ENCODE measurements at regions not wholly inside any gene's neighbourhood (a gene's known extent, or its start where the extent isn't known, plus 50 kb on each side); places are given as distances from the start of the nearest gene placed in this dataset.

DNA sequence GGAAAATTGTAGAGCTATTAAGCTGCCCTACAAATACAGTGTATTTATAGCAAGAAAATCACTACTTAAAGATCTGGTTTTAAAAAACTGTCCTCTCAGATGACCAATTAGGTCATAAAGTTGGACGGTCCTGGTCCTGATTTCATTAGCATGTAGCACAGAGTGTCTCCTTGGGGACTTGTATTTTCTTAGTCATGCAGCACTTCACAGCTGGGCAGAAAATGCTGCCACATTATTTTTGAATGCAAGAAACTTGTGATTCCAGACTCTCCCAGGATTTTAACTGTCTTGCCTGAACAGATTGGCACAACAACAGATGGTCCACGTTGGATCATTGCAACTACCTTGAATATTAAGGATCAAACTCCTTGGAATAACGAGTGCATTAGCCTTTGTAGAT lies 348.1 kb upstream of the SGCD start:
- H3K27ac ChIP-seq (ENCODE audit: low read length) = no peak overlapping the region
- H3K27me3 ChIP-seq (ENCODE audit: control insufficient read depth, insufficient read depth, low read length) = no peaks in the 10 kb centered on the region
- no peak for DNase-seq (ENCODE audit: low read depth, low spot score)
- intact Hi-C loops (cut with micrococcal nuclease; ENCODE audit: unreplicated experiment) = no loop called here
- ChIA-PET POLR2A (no interaction called here), CTCF (no interaction called here)
- ATAC-seq = no peak
- in situ Hi-C loops (cut with HindIII; ENCODE audit: low pct_unique_long_range_greater_than_20kb, low sequenced_read_pairs) = no loop called here
- TF ChIP-seq SIN3A (IDR thresholded peaks at IDR 0.05; ENCODE audit: borderline replicate concordance, insufficient read depth, low read depth, low read length) (no peak), POLR2AphosphoS5 (IDR thresholded peaks at IDR 0.05; ENCODE audit: low read depth, low read length) (no peak), TCF7L2 (IDR thresholded peaks at IDR 0.05; ENCODE audit: low read depth, low read length) (no peak)
- TF ChIP-seq, protein P1, sequence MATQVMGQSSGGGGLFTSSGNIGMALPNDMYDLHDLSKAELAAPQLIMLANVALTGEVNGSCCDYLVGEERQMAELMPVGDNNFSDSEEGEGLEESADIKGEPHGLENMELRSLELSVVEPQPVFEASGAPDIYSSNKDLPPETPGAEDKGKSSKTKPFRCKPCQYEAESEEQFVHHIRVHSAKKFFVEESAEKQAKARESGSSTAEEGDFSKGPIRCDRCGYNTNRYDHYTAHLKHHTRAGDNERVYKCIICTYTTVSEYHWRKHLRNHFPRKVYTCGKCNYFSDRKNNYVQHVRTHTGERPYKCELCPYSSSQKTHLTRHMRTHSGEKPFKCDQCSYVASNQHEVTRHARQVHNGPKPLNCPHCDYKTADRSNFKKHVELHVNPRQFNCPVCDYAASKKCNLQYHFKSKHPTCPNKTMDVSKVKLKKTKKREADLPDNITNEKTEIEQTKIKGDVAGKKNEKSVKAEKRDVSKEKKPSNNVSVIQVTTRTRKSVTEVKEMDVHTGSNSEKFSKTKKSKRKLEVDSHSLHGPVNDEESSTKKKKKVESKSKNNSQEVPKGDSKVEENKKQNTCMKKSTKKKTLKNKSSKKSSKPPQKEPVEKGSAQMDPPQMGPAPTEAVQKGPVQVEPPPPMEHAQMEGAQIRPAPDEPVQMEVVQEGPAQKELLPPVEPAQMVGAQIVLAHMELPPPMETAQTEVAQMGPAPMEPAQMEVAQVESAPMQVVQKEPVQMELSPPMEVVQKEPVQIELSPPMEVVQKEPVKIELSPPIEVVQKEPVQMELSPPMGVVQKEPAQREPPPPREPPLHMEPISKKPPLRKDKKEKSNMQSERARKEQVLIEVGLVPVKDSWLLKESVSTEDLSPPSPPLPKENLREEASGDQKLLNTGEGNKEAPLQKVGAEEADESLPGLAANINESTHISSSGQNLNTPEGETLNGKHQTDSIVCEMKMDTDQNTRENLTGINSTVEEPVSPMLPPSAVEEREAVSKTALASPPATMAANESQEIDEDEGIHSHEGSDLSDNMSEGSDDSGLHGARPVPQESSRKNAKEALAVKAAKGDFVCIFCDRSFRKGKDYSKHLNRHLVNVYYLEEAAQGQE (IDR thresholded peaks at IDR 0.05; ENCODE audit: insufficient read depth in 1 of 2, low read depth in 2 of 2, low read length in 1 of 2) = no peak
- H3K36me3 ChIP-seq (ENCODE audit: control insufficient read depth, insufficient read depth, low read length) = no peaks in the 10 kb centered on the region
- H3K4me3 ChIP-seq (ENCODE audit: low read depth in 2 of 2, low read length in 2 of 2) = no peak overlapping the region
- H3K4me1 ChIP-seq (ENCODE audit: control insufficient read depth, insufficient read depth, low read length) = no peaks in the 10 kb centered on the region
- no peaks in the 10 kb centered on the region for H3K9me3 ChIP-seq (ENCODE audit: control insufficient read depth, insufficient read depth, low read depth, low read length)
- BruUV-seq (replicated peaks) = no TSS peak

DNA sequence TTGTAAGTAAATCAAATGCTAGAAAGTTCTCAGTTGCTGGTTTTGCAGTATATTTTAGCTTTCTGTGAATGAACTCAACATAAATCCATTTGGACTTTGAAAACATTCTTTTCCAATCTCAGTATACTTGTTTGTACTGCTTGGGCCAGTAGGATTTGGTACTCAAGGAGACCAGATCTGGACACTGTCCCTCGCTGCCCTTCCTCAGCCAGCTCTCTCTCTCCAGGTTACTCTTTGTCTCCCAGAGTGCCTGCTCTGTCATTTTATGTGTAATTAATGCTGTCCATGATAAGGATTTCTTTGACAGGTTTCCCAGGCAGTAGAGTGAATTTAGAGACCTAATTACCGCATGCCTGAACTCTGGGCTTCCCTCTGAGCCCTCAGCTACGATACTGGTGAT lies 344.6 kb upstream of the SGCD start:
- ChIA-PET POLR2A (no interaction called here), CTCF (no interaction called here)
- in situ Hi-C loops (cut with HindIII; ENCODE audit: low pct_unique_long_range_greater_than_20kb, low sequenced_read_pairs) = no loop called here
- intact Hi-C loops (cut with micrococcal nuclease; ENCODE audit: unreplicated experiment) = no loop called here
- Histone ChIP-seq H3K4me3 (ENCODE audit: low read depth in 2 of 2, low read length in 2 of 2) (no peak overlapping the region), H3K27ac (ENCODE audit: low read length) (no peak overlapping the region), H3K36me3 (ENCODE audit: control insufficient read depth, insufficient read depth, low read length) (no peaks in the 10 kb centered on the region), H3K27me3 (ENCODE audit: control insufficient read depth, insufficient read depth, low read length) (no peaks in the 10 kb centered on the region), H3K4me1 (ENCODE audit: control insufficient read depth, insufficient read depth, low read length) (no peaks in the 10 kb centered on the region), H3K9me3 (ENCODE audit: control insufficient read depth, insufficient read depth, low read depth, low read length) (no peaks in the 10 kb centered on the region)
- BruUV-seq (replicated peaks) = no TSS peak
- ATAC-seq = no peak
- no peak for DNase-seq (ENCODE audit: low read depth, low spot score)
- TF ChIP-seq SIN3A (IDR thresholded peaks at IDR 0.05; ENCODE audit: borderline replicate concordance, insufficient read depth, low read depth, low read length) (no peak), TCF7L2 (IDR thresholded peaks at IDR 0.05; ENCODE audit: low read depth, low read length) (no peak), POLR2AphosphoS5 (IDR thresholded peaks at IDR 0.05; ENCODE audit: low read depth, low read length) (no peak)
- TF ChIP-seq, protein P1 (IDR thresholded peaks at IDR 0.05; ENCODE audit: insufficient read depth in 1 of 2, low read depth in 2 of 2, low read length in 1 of 2) = no peak
- TF ChIP-seq, protein P2, sequence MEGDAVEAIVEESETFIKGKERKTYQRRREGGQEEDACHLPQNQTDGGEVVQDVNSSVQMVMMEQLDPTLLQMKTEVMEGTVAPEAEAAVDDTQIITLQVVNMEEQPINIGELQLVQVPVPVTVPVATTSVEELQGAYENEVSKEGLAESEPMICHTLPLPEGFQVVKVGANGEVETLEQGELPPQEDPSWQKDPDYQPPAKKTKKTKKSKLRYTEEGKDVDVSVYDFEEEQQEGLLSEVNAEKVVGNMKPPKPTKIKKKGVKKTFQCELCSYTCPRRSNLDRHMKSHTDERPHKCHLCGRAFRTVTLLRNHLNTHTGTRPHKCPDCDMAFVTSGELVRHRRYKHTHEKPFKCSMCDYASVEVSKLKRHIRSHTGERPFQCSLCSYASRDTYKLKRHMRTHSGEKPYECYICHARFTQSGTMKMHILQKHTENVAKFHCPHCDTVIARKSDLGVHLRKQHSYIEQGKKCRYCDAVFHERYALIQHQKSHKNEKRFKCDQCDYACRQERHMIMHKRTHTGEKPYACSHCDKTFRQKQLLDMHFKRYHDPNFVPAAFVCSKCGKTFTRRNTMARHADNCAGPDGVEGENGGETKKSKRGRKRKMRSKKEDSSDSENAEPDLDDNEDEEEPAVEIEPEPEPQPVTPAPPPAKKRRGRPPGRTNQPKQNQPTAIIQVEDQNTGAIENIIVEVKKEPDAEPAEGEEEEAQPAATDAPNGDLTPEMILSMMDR (IDR thresholded peaks at IDR 0.05) = no peak
